ENCODE measurements at regions not wholly inside any gene's neighbourhood (a gene's known extent, or its start where the extent isn't known, plus 50 kb on each side); places are given as distances from the start of the nearest gene placed in this dataset.
"Not testable (repeated sequence)": the region's sequence is repeated elsewhere in the genome, so short reads cannot be mapped to it uniquely, and the experiment has no call there.

DNA sequence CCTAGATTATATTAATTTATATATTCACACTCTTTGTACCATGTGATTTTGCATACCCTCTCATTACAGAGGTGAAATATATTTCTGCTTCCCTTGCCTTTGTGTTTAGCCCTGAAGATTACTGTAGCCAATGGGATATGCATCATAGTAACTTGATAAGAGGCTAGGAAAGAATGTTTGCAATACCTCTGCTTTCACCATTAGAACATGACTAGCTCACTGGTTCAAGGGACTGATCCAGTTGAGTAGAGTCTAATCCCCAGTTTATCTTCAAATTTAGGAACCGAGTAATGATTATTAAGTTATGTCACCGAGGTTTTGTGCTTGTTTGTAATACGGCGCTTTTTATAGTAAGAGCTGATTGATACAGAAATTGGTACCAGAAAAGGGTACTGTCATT, 552.6 kb upstream of the GJE1 start:
- no peak for DNase-seq (ENCODE audit: low read depth)

- no peak for DNase-seq (ENCODE audit: low read depth)
Measured at GRCh38 chr6:141576751-141577150, 556.0 kb upstream of the GJE1 start.

- DNase-seq (ENCODE audit: low read depth), result peak; percentile 12
Measured at GRCh38 chr6:141562851-141563763, 569.6 kb upstream of the GJE1 start.

DNA sequence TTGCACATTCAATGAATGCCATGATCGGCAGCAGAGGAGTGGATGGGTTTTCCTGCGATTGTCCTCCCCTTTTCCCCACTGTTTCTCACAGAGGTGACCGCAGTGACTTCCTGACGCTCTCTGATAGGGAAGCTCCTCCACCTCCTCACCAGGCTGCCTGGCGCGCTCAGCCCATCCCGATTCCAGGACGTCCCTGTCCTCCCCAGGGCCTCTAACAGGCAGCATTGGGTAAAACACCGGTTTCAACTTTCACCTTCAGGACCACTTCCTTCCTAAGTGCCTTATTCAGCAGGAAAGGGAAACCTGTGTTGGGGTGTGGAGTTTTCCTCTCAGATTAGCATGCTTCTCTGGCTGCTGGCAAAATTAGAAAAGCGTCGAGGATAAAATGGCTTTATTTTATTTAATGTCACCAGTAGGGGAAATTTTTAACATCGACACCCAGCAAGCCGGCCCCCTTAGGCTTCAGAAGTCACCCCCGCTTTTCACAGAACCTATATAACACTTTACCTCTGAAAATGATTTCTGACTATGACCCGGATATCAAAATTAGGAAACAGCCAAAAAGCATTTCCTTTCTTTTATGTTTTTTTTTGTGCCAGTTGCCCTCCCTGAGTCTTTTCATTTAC, 570.4 kb upstream of the GJE1 start:
- no peak for DNase-seq (ENCODE audit: low read depth)

DNA sequence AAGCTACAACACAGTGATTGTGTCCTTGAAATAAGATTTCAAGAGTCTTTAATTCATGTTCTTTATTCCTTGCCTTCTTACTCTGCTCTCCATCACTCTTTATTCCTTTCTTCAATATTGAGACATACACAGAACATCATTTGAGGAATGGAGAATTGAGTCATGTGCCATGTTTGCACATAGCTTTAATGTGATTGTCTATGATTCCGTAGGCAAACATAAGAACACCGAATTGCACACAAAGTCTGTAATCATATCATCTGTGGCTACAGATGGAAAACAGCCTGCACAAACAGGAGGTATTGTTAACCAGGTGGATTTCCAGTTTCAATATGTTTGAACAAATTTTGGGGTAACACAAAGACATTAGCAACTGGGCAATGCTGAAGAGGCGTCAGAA, 571.6 kb upstream of the GJE1 start:
- DNase-seq (ENCODE audit: low read depth), result no peak

- DNase-seq (ENCODE audit: low read depth), result no peak
Measured at GRCh38 chr6:141552463-141552862, 580.3 kb upstream of the GJE1 start.

DNA sequence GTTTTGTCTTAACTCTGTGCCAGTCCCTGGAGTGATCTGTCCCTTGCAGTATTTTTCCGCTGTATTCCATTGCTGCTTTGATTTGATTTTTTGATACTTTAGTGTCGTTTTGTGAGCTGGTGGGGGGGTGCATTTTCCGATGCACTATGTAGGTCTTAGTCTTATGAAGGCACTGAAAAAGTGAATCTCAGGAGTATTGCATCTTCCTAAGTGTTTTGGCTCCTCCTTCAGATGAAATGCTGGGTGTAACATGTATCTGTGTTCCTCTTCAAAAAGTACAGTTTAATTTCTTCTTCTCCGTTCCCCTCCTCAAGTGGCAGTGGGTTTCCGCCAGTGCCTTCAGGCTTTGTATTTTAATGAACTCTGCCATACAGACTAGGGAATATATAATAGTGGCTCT, 580.7 kb upstream of the GJE1 start:
- no peak for DNase-seq (ENCODE audit: low read depth)

- DNase-seq (ENCODE audit: low read depth), result no peak
Measured at GRCh38 chr6:141551318-141551717, 581.4 kb upstream of the GJE1 start.

DNA sequence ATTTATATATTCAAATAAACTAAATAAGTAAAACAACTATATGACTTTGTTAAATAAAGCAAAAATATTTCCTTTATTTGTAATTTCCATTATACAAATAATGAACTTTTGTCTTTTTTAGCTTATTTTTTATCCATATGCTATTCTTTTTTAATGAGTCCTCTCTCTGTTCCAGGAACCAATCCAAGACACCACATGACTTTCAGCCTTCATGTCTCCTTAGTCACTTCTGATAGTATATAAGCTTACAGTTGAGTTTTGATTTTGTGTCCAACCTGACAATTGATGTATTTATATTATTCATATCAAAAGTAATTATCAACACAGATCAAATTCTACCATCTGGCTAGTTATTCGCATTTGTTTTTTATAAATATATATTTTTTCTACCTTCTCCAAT, 582.3 kb upstream of the GJE1 start:
- DNase-seq (ENCODE audit: low read depth), result no peak

- no peak for DNase-seq (ENCODE audit: low read depth)
Measured at GRCh38 chr6:141548966-141549365, 583.8 kb upstream of the GJE1 start.

GRCh38 chr6:141541581-141542324, 591.0 kb upstream of the GJE1 start:
- no peak for DNase-seq (ENCODE audit: low read depth)

DNA sequence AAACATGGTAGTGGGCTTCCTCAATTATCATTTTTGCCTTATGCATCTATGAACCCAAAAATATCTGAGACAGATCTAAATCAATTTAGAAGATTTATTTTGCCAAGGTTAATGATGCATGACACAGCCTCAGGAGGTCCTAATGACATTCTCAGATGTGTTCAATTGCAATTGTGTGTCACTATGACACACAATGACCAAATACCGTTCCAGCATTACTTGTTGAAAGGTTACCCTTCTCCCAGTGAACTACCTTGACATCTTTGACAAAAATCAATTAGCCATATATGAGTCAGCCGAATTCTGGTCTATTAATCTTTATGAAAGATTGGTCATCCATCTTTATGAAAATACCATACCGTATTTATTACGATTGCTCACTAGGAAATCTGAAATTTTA, 592.5 kb upstream of the GJE1 start:
- DNase-seq (ENCODE audit: low read depth), result no peak

DNA sequence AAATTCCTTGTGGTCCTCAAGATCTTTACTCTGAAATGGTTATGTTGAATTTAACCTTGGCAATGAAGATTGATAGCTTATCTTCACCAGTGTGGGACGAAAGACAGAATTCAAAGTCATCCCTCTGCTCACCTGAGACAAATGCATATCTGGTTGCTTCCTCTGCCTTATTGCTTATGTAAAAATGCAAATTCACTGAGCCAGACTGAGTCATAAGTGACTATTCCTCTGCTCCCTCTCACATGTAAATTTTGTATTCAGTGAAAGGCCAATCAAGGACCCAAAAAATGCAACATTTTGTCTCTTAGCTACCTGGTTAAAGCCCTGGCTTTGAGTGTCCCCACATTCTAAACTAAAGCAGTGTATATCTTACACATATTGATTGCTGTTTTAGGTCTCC, 593.1 kb upstream of the GJE1 start:
- DNase-seq (ENCODE audit: low read depth), result no peak

DNA sequence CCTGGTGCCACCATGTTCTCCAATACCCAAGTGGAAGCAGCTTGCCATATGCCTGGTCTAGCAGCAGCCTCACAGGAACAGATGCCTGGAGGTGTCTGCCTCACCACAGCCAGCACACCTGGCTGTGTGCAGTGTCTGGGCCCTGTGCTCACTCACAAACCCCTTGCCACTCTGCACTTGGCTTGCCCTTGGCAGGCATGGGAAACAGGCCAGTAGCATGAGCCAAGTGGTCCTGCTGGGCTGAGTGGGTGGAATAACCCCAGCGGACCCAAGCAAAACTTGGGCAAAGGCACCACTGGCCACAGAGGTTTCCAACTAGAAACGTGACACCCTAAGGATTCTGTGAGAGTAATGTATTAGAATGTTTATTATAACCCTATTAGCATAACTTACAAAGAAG, 600.5 kb upstream of the GJE1 start:
- DNase-seq (ENCODE audit: low read depth), result no peak

- no peak for DNase-seq (ENCODE audit: low read depth)
Measured at GRCh38 chr6:141531040-141531439, 601.7 kb upstream of the GJE1 start.

DNA sequence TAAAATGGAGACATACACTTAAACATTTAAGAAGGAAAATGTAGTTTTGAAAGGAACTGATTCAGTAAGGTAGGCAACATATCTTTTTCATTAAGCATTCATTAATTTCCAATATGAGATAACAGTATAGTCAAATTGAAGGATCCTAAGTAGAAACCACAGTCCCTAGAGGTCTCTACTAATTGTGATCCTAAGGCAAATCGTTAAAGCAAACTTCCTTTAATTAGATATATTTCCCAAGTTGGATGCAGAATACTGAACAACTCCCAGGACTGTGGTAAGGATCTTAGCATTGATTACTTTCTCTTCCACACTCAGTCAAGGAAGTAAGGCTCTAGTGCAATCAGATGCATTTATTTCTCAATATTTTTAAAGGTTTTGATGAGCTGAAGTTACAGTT, 604.1 kb upstream of the GJE1 start:
- DNase-seq (ENCODE audit: low read depth), result no peak

GRCh38 chr6:141526985-141527384, 605.7 kb upstream of the GJE1 start:
- DNase-seq (ENCODE audit: low read depth), result no peak

DNA sequence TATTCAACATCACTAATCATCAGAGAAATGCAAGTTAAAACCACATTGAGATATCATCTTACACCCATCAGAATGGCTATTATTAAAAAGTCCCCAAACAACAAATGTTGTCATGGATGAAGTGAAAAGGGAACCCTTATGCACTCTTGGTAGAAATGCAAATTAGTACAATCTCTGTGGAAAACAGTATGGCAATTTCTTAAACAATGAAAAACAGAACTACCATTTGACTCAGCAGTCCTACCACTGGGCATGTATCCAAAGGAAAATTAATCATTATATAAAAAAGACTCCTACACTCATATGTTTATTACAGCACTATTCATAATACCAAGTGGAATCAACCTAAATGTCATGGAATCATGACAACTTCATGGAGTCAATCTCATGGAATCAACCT, 611.3 kb upstream of the GJE1 start:
- no peak for DNase-seq (ENCODE audit: low read depth)

- no peak for DNase-seq (ENCODE audit: low read depth)
Measured at GRCh38 chr6:141513830-141514229, 618.9 kb upstream of the GJE1 start.

- DNase-seq (ENCODE audit: low read depth), result no peak
Measured at GRCh38 chr6:141510803-141511202, 621.9 kb upstream of the GJE1 start.

GRCh38 chr6:141506062-141506461, 626.7 kb upstream of the GJE1 start:
- DNase-seq (ENCODE audit: low read depth), result not testable (repeated sequence)

DNA sequence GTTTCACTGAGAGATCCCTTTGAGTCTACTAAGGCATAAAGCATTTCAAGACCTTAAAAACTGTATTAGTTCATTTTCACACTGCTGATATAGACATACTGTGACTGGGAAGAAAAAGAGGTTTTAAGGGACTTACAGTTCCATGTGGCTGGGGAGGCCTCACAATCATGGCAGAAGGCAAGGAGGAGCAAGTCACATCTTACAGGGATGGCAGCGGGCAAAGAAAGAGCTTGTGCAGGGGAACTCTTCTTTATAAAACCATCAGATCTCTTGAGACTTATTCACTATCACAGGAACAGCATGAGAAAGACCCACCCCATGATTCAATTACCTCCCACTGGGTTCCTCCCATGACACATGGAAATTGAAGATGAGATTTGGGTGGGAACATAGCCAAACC, 628.4 kb upstream of the GJE1 start:
- not testable (repeated sequence) for DNase-seq (ENCODE audit: low read depth)

GRCh38 chr6:141501616-141502015, 631.1 kb upstream of the GJE1 start:
- no peak for DNase-seq (ENCODE audit: low read depth)
